ENCODE measurements at regions not wholly inside any gene's neighbourhood (a gene's known extent, or its start where the extent isn't known, plus 50 kb on each side); places are given as distances from the start of the nearest gene placed in this dataset.

- TF ChIP-seq CTCF (IDR thresholded peaks at IDR 0.05; ENCODE audit: control extremely low read depth in 1 of 3, insufficient read depth in 1 of 3, low read depth in 1 of 3, low read length in 3 of 3) (no peak), RAD21 (IDR thresholded peaks at IDR 0.05 in 1 of 2, conservative IDR thresholded peaks at IDR 0.05 in 1 of 2; ENCODE audit: low read depth in 2 of 2, low read length in 2 of 2) (no peak), CBX5 (IDR thresholded peaks at IDR 0.05; ENCODE audit: low read depth, low read length) (no peak), USF2 (IDR thresholded peaks at IDR 0.05; ENCODE audit: low read length) (no peak), EP300 (IDR thresholded peaks at IDR 0.05; ENCODE audit: borderline replicate concordance in 1 of 2, low read depth in 2 of 2, low read length in 2 of 2) (no peak), POLR2AphosphoS5 (IDR thresholded peaks at IDR 0.05; ENCODE audit: low read depth, low read length) (no peak), MAX (IDR thresholded peaks at IDR 0.05) (no peak)
These were observed 57.3 kb upstream of the GSAP start for GRCh38 chr7:77473229-77474005.

Data from H1 (cell line).